D341Med (cell line): ENCODE measurements at regions not wholly inside any gene's neighbourhood (a gene's known extent, or its start where the extent isn't known, plus 50 kb on each side); places are given as distances from the start of the nearest gene placed in this dataset.
"Not testable (repeated sequence)": the region's sequence is repeated elsewhere in the genome, so short reads cannot be mapped to it uniquely, and the experiment has no call there.

Experiments
- DNase-seq: peaks from one replicate; pipeline ENCODE4 v3.0.0; 2012; ENCODE audit warnings: low spot score

GRCh38 chr5:145104106-145104505, 731.0 kb downstream of the PRELID2 start:
- no peak for DNase-seq

DNA sequence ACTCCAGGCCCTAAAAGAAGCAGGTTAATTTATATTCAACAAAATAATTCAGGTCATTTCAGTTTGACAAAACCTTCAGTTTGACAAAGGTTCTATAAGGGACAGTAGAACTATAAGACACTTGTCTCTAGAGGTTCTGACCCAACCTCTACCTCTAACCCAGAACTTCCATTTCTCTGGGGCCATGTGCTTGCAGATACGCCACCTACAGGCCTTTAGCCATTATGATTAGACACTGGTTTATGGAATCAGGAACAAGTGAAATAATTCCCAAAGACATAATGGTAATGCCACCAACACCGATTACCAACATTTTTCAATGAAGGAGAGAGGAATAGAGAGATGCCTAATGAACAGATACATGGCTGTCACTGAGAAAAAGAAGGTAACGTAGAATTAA, 733.9 kb downstream of the PRELID2 start:
- DNase-seq = peak; percentile 22

GRCh38 chr5:145090115-145090514, 745.0 kb downstream of the PRELID2 start:
- DNase-seq = no peak

DNA sequence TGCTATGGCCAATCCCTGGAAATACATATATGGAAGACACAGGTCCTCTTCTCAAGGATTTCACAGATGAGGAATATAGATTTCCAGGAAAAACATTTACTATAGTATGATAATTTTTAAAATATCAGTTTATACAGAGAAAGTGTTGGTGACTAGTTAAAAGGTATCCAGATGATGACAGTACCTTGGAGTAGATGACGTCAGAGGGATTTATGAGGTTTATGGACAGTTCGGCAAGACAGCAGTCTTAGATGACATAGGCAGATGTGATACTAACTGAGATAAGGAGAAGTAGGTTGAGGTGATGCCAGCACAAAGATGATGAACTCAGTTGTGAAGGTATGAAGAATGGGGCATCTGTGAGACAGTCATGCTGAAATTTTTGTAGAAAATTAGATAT, 750.3 kb downstream of the PRELID2 start:
- DNase-seq = no peak

GRCh38 chr5:145077028-145077427, 758.1 kb downstream of the PRELID2 start:
- no peak for DNase-seq

GRCh38 chr5:145076040-145076439, 759.1 kb downstream of the PRELID2 start:
- DNase-seq = no peak

GRCh38 chr5:145072889-145073288, 762.3 kb downstream of the PRELID2 start:
- DNase-seq = no peak

DNA sequence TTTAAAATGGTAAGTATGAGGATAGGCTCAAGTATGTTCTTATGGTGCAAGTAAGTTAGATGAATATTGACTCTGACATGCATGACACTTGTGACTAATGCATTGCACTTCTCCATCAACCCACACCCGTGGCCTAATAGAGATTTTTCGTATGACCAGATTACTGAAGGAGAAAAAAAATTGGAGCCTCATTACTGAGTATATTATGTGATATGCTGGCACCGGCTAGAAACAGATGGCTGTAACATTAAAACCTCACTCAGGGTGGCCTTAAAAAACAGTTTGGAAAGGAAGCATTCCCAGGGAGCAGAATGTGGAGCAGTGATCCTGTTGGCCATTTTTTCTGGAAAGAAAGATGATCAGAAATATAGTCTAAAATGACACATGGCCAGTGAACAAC, 766.4 kb downstream of the PRELID2 start:
- DNase-seq = no peak

DNA sequence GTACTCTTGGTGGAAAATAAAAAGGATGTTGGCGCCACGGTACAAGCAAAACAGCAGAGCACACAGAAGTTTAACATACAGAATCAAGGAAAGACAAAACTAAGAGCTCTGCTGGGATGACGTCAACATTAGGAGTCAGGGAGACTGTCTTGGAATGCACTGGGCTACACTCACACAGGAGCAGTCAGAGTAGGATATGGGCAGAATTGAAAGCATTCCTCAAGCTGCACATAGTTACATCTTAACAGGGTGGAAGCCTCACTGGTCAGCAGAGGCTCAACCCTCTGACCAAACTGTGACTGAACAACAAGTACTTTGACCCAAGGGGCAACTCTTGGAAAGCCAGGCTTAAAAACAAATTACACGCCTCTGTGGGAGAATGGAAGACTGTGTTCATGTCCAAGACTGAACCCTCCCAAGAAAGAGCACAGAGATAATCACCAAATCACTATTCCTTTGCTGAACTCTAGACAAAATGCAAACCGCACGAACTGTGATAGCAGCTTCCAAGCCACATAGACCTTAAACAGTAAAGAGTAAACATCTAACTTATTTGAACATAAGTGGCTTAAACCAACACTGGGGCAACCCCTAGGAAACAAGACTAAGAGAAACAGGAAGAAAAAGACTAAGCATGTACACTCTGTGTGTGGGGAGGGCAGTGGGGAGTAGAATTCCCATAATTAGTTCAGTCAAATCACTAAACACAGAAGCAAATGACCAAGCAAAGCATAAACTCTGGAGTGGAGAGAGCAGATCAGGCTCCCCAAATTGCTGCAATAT, 772.7 kb downstream of the PRELID2 start:
- DNase-seq = no peak

- no peak for DNase-seq
These were observed 778.3 kb downstream of the PRELID2 start for GRCh38 chr5:145056800-145057199.

GRCh38 chr5:145050181-145050580, 785.0 kb downstream of the PRELID2 start:
- no peak for DNase-seq

DNA sequence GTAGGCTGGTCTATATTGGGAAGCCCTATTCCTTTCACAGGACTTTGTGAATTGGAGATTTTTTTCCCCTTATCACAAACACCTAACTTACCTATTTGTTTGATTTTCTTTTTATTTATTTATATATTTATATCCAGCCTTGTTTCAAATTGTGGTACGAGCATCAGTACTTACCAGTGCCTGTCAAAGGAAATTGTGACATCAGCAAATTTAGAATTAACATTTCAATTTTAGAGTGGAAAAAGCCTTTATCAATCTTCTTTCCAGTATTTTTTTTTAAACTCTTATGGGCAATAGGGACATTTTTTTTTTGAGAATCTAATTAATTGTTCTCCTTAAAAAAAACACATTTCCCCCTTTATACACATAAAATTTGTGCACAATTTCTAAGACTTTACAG, 790.2 kb downstream of the PRELID2 start:
- no peak for DNase-seq

- no peak for DNase-seq
These were observed 806.5 kb downstream of the PRELID2 start for GRCh38 chr5:145028626-145029025.

GRCh38 chr5:145027286-145027685, 807.9 kb downstream of the PRELID2 start:
- no peak for DNase-seq

- no peak for DNase-seq
These were observed 809.4 kb downstream of the PRELID2 start for GRCh38 chr5:145025775-145026174.

DNA sequence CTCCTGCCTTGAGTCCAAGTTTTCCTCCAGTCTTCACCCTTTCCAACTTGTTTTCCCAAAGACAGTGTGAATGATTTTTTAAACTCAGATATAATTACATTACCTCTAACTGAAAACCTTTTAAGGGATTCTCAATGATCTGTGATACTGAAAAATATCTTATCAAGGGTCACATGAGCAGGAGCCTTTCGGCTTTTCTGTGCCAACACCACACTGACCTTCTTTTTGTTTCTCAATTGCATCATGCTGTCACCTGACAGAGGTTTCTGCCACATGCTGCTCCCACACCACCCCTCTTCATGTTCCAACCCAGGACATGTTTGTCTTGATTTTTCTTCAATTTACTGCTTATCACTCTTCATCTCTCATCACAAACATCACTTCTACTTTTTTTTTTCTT, 820.0 kb downstream of the PRELID2 start:
- no peak for DNase-seq

GRCh38 chr5:145014109-145014508, 821.0 kb downstream of the PRELID2 start:
- DNase-seq = no peak

DNA sequence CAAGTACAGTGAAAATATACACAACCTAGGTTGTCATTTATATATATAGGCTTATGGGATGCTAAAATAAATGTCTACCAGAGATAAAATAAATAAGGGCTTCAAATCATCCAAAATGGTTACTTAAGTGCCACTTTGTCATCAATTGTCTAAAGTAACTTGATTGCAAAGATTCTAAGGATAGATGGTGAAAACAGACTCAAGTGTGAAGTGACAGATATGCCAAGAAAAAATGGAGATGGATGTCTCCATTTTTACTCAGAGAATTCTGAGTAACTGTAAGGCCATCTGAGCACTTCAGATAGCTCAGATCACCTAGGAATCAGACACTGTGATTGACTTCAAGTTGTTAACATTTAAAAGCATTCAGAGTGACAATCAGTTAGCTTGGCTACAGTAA, 824.3 kb downstream of the PRELID2 start:
- no peak for DNase-seq

- DNase-seq = no peak
These were observed 826.1 kb downstream of the PRELID2 start for GRCh38 chr5:145008876-145009530.

DNA sequence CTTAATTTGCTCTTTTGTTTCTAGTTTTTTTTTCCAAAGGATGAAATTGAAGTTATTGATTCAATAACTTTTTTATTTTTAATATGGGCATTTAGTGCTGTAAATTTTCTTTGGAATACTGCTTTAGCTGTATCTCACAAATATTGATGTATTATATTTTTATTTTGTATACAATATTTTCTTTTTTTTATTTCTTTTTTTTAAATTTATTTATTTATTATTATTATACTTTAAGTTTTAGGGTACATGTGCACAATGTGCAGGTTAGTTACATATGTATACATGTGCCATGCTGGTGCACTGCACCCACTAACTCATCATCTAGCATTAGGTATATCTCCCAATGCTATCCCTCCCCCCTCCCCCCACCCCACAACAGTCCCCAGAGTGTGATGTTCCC, 823.7 kb downstream of the KCTD16 start:
- DNase-seq = not testable (repeated sequence)

DNA sequence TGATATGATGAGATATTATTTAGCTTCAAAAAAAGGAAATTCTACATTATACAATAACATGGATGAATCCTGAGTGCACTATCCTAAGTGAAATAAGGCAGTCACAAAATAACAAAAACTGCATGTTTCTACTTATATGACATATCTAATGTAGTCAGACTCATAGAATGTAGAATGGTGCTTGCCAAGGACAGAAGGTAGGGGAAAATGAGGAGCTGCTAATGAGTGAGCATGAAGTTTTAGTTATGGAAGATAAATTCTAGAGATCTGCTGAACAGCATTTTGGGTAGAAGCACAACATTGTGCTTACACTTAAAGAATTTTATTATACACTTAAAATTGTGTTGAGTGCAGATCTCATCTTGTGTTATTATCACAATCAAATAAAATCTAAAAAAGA, 812.4 kb downstream of the KCTD16 start:
- no peak for DNase-seq

DNA sequence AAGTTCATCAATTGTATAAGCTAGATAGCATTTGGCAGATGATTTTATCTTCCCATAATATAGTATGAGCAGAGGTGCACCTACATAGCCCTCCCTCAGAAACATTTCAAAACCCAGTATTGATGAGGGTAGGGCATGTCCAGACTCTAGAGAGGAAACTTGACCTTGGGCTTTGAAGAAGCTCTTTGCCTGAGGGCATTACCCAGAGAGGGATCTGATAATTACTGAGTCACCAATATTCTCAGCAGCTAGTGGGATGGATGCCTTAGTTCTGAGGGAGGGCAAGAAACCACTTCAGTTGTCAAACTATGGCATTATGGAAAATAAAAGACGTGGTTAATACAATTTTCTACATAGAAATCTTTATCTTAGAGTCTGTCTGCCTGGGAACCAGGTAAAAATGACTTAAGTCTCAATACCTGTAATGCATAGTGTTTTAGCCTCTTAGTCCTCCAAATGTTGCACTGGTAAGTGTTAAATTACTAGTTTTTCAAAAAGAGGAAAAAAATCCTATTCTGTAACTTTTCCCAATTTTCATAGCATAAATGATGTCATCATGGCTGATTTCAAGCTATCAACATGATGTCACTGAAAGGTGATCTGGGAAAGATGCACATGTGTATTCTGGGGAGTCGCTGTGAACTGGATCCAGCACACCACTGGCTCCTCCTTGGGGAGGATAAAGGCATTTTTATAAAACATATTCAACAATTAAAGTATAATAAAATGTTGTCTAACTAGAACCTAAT, 809.0 kb downstream of the KCTD16 start:
- DNase-seq = no peak

DNA sequence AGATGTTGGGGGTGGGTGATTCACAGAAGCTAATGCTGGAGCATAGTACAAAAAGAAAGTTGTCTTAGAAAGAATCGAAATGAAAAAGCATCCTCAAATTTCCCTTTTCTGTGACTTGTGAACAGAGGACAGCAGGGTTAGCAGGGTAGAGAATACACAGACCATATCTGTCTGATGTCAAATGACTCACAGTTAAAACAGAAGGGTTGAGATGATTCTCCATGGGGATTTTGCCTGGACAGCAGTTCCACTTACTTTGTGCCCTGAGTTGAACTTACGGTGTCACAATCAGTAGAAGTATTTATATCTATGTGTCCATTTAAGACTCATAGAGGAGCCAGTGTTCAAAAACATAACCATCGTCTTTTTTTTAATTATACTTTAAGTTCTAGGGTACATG, 801.6 kb downstream of the KCTD16 start:
- no peak for DNase-seq
